IPS DF 4.7 (cell line): ENCODE measurements at regions not wholly inside any gene's neighbourhood (a gene's known extent, or its start where the extent isn't known, plus 50 kb on each side); places are given as distances from the start of the nearest gene placed in this dataset.
A peak's percentile ranks its signal among the peaks of the same experiment; 100 is the strongest.

Source experiments
- DNase-seq: peaks from one replicate; pipeline ENCODE4 v3.0.0-alpha.2; 2013; ENCODE audit warnings: low spot score; ENCODE audit errors: extremely low read depth

DNA sequence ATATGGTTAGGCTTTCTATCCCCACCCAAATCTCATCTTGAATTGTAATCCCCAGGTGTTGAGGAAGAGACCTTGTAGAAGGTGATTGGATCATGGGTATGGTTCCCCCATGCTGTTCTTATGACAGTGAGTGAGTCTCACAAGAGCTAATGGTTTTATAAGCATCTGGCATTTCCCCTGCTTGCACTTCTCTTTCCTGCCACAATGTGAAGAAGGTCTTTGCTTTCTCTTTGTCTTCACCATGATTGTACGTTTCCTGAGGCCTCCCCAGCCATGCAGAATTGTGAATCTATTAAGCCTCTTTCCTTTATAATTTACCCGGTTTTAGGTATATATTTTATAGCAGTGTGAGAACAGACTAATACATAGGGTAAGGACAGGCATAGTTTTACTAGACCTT lies 334.5 kb downstream of the TLR4 start:
- no peak for DNase-seq

DNA sequence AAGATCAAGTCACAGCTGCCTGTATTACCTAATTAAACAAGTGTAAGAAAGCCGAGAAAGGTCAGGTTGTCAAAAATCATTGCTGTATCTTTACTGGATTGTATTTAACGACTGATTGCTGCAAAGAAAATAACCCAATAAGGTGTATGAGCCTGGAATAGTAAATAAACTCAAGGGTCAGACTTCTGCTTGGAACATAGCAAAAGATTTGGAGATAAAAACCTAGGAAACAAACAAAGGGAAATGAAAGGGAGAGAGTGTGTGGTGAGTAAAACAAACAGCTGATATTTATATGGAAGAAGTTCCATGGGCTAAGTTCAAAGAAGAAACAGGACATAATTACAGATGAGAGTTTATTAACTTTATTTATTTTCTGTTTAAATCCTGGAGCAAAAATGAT lies 354.0 kb downstream of the TLR4 start:
- no peak for DNase-seq

DNA sequence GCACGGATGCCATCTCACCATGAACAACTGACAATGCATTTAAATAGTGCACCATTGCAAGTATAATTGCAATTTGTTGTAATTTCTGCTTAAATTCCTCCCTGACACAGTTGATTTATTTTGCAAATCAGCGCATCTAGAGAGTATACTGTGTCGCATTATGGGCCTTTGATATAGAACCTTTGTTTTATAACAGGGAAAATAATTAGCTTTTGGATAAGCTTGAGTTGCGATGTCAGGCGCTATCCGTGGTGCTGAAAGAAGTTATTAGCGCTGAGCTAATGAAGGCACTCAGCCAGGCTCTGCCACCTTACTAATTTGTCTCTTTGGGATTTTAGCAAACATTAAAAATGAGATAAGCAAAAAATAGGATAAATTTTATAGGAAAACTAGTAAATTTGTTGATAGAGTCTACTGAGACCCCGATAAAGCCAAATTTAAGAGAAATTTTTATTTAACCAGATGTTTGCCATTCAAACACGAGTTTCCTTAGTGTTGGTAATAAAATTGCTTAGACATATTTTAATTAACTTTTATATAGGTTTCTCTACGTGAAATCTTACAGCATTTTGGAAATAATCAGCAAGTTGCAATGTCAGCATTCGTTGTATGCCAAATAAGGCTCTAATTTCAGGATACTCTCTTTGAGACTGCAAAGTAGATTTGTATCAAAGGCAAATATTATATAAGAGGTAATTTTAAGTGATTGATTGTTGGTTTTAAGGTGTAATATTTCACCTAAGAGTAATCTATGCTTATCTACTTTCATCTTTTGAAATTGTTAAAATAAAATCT lies 355.5 kb downstream of the TLR4 start:
- DNase-seq, result no peak

DNA sequence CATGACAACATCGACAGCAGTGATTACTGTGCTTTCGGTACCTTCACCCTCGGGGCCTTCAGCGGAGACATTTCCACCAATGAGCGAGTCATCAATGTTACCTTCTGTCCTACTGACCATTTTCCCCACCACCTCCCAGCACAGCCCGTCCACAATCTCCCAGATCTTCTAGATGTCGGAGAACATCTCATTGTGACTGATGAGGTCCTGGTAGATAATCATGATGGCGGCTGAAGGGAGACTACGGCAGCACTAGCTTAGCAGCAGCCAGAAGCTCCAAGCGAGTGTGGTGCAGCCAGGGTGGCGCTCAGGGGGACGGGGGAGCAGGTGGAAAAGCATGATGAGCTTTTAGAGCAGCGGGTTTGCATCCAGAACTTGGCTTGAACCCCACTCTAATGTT lies 379.0 kb downstream of the TLR4 start:
- DNase-seq, result no peak

GRCh38 chr9:118088090-118088489 lies 383.9 kb downstream of the TLR4 start:
- DNase-seq, result no peak

DNA sequence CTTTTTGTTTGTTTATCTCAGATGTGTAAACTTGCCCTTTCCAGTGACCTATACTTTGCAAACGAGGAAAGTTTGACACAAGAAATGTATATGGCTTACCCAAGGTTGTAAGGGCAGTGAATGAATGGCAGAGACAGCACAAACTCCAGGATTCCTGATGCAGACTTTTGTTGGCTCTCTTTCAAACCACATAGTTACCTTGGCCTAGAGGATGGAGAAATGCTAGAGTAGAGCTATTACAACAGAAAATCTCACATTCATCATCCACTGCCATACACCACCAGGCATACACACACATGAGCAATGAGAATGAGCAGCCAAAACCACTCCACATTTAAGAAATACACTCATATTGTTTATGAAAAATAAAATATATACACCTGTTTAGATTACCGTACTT lies 387.0 kb downstream of the TLR4 start:
- DNase-seq, result no peak

- no peak for DNase-seq
Observed at GRCh38 chr9:118091711-118092500, 387.7 kb downstream of the TLR4 start.

- no peak for DNase-seq
Observed at GRCh38 chr9:118094387-118094786, 390.2 kb downstream of the TLR4 start.

- no peak for DNase-seq
Observed at GRCh38 chr9:118100529-118101419, 396.6 kb downstream of the TLR4 start.

GRCh38 chr9:118104363-118104762 lies 400.2 kb downstream of the TLR4 start:
- no peak for DNase-seq

DNA sequence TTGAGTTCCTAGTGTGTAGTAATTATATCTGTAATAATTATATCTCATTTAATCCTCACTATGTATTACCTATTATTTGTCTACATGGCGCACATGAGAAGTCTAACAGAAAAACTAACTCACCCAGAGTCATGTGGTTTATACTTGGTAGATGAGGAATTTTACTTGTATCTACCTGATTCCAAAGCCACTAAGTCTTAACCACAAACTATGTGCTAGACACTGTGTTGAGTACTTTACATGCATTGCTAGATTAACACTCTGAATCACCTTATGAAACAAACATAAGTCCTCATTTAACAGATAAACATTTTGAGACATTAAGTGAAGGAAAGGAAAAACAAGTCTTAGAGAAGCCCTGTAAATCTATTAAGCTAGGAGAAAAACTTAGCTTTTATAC lies 404.8 kb downstream of the TLR4 start:
- DNase-seq, result no peak

GRCh38 chr9:118109542-118109941 lies 405.3 kb downstream of the TLR4 start:
- no peak for DNase-seq

DNA sequence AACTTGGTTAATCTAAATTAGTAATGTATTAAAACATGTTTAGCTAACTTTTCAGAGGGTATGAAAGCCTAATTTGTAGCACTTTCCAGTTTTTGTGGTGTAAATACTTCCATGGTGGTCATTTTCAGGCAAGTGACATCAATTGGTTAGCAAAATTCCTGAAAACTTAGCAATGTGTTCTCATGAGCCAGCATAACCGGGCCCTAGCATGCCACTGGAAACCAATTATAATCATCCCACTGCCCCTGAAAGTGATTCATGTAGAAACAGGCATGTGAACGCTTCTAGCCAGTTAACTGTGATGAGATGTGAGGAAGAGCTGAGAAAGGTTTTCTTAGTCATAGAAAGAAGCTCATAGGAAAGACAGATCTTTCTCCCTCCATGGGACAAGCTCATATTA lies 417.2 kb downstream of the TLR4 start:
- DNase-seq, result no peak

GRCh38 chr9:118128313-118128712 lies 424.1 kb downstream of the TLR4 start:
- DNase-seq, result no peak

GRCh38 chr9:118129541-118129940 lies 425.3 kb downstream of the TLR4 start:
- DNase-seq, result no peak

GRCh38 chr9:118148990-118149389 lies 444.8 kb downstream of the TLR4 start:
- DNase-seq, result no peak

DNA sequence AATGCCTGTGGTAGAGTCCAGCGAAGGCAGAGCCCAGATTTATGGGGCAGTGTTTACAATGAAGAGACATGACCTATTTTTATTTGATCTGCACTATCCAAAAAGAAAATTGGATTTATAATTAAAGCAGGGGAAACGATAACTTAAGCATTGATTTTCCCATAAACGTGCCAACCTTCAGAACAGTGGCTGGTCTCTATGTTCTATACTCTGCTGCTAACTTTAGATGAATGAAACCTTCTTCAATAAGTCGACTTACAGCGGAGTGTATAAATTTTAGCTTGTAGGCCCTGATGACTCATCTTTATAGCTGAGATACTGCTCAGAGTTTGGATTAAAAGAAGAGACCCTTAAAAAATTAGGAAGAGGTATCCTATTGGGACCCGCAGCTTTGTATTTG lies 452.6 kb downstream of the TLR4 start:
- DNase-seq, result no peak

GRCh38 chr9:118162716-118163115 lies 458.5 kb downstream of the TLR4 start:
- no peak for DNase-seq

DNA sequence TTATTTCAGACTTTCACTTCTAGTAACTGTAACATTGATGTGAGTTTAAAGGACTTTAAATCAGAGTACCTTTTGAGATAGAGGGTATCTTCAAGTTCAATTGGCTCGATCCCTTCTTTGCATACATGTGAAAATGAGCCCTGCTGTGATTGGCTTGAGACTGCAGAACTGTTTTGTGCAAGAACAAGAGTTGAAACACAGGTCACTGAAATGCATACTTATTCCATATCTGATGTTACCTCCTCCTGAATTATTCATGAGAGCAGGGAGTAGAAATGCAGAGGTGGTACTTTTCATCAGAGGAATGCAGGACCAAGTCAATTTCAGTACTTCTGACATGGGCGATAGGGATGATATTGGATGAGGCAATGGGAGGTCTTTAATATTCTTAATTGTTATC lies 459.5 kb downstream of the TLR4 start:
- no peak for DNase-seq

DNA sequence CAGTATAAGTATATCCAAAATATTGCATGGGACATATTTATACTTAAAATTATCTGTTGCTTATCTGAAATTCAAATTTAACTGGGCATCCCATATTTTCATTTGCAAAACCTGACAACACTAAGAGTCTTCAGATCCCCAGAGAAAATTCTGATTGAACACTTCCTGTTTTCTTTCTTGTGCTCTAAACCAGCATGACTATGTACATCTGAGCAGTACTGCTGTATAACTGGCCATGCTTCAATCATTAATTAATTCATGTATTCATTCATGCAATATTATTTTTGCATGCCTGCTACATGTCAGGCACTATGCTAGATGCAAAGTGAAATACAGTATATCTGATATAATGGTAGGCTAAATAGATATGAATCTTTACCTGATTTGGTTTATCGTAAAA lies 461.2 kb downstream of the TLR4 start:
- DNase-seq, result no peak

DNA sequence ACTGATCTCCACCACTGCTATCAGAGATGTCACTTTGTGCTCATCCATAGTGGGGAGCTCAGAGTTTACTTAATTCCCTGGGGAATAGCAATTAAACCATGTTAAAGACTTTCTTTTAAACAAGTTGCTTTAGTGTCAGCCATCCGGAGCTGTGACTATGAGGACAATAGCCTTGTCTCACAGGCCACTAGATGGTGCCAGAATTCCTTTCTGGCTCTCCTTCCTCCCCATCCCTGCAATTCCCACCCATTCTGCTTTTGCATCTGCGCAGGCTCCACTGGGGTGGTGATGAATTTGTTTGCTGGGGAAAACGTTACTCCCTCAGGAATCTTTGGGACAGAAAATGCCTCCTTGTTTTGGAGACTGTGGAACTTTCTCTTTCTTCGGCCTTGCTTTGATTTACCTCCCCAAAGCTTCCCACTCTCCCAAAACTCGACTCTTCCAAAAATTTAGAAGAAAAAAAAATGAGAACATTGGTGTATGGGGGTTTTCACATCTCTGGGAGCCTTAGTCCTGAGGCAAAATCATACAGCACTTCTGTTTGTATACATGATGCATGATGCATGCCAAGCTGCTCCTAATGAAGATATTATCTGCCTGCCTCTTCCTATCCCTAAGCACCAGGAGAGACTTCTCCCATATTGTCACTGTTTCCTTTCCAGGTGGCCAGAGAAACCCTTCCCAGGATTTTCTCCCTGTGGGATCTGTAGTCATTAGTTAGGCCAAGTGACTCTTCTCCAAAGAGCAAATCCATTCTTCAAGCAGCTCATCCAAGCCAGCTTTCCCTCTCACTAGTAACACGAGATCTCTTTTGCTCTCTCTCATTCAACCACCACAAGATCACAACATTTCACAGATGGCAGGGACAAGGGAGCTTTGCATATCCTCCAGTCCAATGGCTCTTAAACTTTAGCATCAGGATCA lies 466.1 kb downstream of the TLR4 start:
- DNase-seq, result peak; percentile 53
